PFSK-1 (cell line): ENCODE measurements at regions not wholly inside any gene's neighbourhood (a gene's known extent, or its start where the extent isn't known, plus 50 kb on each side); places are given as distances from the start of the nearest gene placed in this dataset.

Experiments
- FOXP2 ChIP-seq: optimal IDR thresholded peaks from 2 replicates; pipeline ENCODE3; 2011; ENCODE audit warnings: borderline replicate concordance, control low read depth, inconsistent platforms; ENCODE audit not compliant: insufficient read depth; ENCODE audit errors: extremely low read length, extremely low read depth
- POLR2AphosphoS5 ChIP-seq: IDR thresholded peaks from 2 replicates; pipeline ENCODE4 v1.6.1; 2012; ENCODE audit warnings: low read depth, mild to moderate bottlenecking, control low read depth, low read length, moderate library complexity
- SIN3A ChIP-seq: IDR thresholded peaks from 2 replicates; pipeline ENCODE4 v1.6.1; 2012; ENCODE audit warnings: mild to moderate bottlenecking, low read length, moderate library complexity, borderline replicate concordance; ENCODE audit not compliant: insufficient read depth
- TAF1 ChIP-seq: IDR thresholded peaks from 2 replicates; pipeline ENCODE4 v1.6.1; 2012; ENCODE audit warnings: low read length, control low read depth, borderline replicate concordance; ENCODE audit not compliant: insufficient read depth
- TF ChIP-seq, protein P1 (sequence below), 2 experiments: IDR thresholded peaks; 2 replicates each; pipeline versions ENCODE4 v1.6.1 to v1.8.0; 2011 to 2012; ENCODE audit warnings: low read depth in 2 of 2, low read length in 2 of 2, control low read depth in 1 of 2, inconsistent platforms in 1 of 2, mild to moderate bottlenecking in 1 of 2, moderate library complexity in 1 of 2; ENCODE audit not compliant: insufficient read depth in 1 of 2

DNA sequence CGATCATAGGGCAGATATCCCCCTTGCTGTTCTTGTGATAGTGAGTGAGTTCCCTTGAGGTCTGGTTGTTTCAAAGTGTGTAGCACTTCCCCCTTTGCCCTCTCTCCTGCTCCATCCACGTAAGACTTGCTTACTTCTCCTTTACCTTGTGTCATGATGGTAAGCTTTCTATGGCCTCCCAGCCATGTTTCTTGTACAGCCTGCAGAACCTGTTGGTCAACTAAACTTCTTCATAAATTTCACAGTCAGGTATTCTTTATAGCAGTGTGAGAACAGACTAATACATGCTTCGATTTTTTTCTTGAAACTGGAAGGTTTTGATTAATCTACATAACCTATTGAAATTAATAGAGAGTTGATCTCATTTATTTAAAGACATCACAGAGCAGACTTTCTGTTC lies 302.5 kb upstream of the PBX1 start:
- TF ChIP-seq TAF1: no peak
- no peak for TF ChIP-seq POLR2AphosphoS5
- no peak for TF ChIP-seq SIN3A
- TF ChIP-seq FOXP2: no peak
- TF ChIP-seq, protein P1, sequence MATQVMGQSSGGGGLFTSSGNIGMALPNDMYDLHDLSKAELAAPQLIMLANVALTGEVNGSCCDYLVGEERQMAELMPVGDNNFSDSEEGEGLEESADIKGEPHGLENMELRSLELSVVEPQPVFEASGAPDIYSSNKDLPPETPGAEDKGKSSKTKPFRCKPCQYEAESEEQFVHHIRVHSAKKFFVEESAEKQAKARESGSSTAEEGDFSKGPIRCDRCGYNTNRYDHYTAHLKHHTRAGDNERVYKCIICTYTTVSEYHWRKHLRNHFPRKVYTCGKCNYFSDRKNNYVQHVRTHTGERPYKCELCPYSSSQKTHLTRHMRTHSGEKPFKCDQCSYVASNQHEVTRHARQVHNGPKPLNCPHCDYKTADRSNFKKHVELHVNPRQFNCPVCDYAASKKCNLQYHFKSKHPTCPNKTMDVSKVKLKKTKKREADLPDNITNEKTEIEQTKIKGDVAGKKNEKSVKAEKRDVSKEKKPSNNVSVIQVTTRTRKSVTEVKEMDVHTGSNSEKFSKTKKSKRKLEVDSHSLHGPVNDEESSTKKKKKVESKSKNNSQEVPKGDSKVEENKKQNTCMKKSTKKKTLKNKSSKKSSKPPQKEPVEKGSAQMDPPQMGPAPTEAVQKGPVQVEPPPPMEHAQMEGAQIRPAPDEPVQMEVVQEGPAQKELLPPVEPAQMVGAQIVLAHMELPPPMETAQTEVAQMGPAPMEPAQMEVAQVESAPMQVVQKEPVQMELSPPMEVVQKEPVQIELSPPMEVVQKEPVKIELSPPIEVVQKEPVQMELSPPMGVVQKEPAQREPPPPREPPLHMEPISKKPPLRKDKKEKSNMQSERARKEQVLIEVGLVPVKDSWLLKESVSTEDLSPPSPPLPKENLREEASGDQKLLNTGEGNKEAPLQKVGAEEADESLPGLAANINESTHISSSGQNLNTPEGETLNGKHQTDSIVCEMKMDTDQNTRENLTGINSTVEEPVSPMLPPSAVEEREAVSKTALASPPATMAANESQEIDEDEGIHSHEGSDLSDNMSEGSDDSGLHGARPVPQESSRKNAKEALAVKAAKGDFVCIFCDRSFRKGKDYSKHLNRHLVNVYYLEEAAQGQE (IDR thresholded peaks at IDR 0.05; ENCODE audit: insufficient read depth in 1 of 2, low read depth in 2 of 2, low read length in 2 of 2): no peak
